IMR-90 (cell line): ENCODE measurements at regions not wholly inside any gene's neighbourhood (a gene's known extent, or its start where the extent isn't known, plus 50 kb on each side); places are given as distances from the start of the nearest gene placed in this dataset.

ENCODE experiments used
- ATAC-seq: fragments of 200-7000 bp; cut with Tn5 transposase; 2 replicates; pipeline ENCODE4 v1.9.1; 2020; ENCODE audit warnings: low read depth, mild to moderate bottlenecking, moderate library complexity
- BruUV-seq: library from RNA; stranded (reverse); fragments of 400-500 nt; replicated peaks from 2 replicates; lab custom pipeline; 2021; lab: Mats Ljungman, UMichigan
- CTCF ChIA-PET: fragments of 300-600 bp; formaldehyde crosslinking; extraction: SDS; loops from one replicate; lab custom pipeline; 2021; ENCODE audit warnings: antibody characterized with exemption; lab: Yijun Ruan, JAX
- POLR2A ChIA-PET: fragments of 300-600 bp; sonication (Branson Sonifier 250); formaldehyde crosslinking; loops from one replicate; lab custom pipeline; 2022; ENCODE audit warnings: antibody characterized with exemption; ENCODE audit not compliant: unreplicated experiment; lab: Charles Lee
- DNase-seq: peaks from one replicate; pipeline ENCODE4 v3.0.0; 2013
- H2AFZ ChIP-seq: replicated peaks from 2 replicates; pipeline ENCODE3; 2013; ENCODE audit warnings: low read length, mild to moderate bottlenecking; ENCODE audit not compliant: poor library complexity
- H2AK5ac ChIP-seq: 2 replicates; pipeline ENCODE4 v1.6.1; 2013; ENCODE audit warnings: low read depth, low read length, inconsistent platforms
- H2AK9ac ChIP-seq: replicated peaks from 2 replicates; pipeline ENCODE3; 2013; ENCODE audit warnings: mild to moderate bottlenecking, low read depth, low read length, moderate library complexity; ENCODE audit not compliant: poor library complexity
- H2BK120ac ChIP-seq: 2 replicates; pipeline ENCODE4 v1.6.1; 2013; ENCODE audit warnings: low read depth, low read length, inconsistent platforms
- H2BK15ac ChIP-seq: 3 replicates; pipeline ENCODE4 v1.6.1; 2013; ENCODE audit warnings: low read depth, low read length, inconsistent platforms
- H2BK20ac ChIP-seq: 2 replicates; pipeline ENCODE4 v1.6.1; 2013; ENCODE audit warnings: low read depth, mild to moderate bottlenecking, inconsistent platforms, low read length, moderate library complexity
- H2BK5ac ChIP-seq: 2 replicates; pipeline ENCODE4 v1.6.1; 2013; ENCODE audit warnings: mild to moderate bottlenecking, low read depth, low read length, inconsistent platforms; ENCODE audit not compliant: poor library complexity, severe bottlenecking
- H3K14ac ChIP-seq: replicated peaks from 2 replicates; pipeline ENCODE4 v1.6.1; 2013; ENCODE audit warnings: low read depth, low read length, inconsistent platforms
- H3K18ac ChIP-seq: 2 replicates; pipeline ENCODE4 v1.6.1; 2013; ENCODE audit warnings: low read depth, low read length, control low read depth
- H3K23ac ChIP-seq: 2 replicates; pipeline ENCODE4 v1.6.1; 2013; ENCODE audit warnings: low read depth, low read length, inconsistent platforms
- H3K27ac ChIP-seq: 2 replicates; pipeline ENCODE4 v1.5.1; 2013; ENCODE audit warnings: mild to moderate bottlenecking, control low read depth, low read length; ENCODE audit not compliant: insufficient read depth
- H3K27me3 ChIP-seq: 2 replicates; pipeline ENCODE4 v1.6.1; 2013; ENCODE audit warnings: low read length; ENCODE audit not compliant: control insufficient read depth, insufficient read depth
- H3K36me3 ChIP-seq: 2 replicates; pipeline ENCODE4 v1.6.1; 2013; ENCODE audit warnings: low read length, mixed read lengths; ENCODE audit not compliant: control insufficient read depth, insufficient read depth
- H3K4ac ChIP-seq: 2 replicates; pipeline ENCODE4 v1.6.1; 2013; ENCODE audit warnings: low read depth, low read length, inconsistent platforms
- H3K4me1 ChIP-seq: 2 replicates; pipeline ENCODE4 v1.6.1; 2013; ENCODE audit warnings: low read length, mixed read lengths; ENCODE audit not compliant: control insufficient read depth, insufficient read depth
- H3K4me2 ChIP-seq: 2 replicates; pipeline ENCODE4 v1.6.1; 2013; ENCODE audit warnings: low read depth, mild to moderate bottlenecking, control low read depth, low read length, moderate library complexity
- H3K4me3 ChIP-seq: 2 replicates; pipeline ENCODE4 v1.5.1; 2013; ENCODE audit warnings: low read depth, mild to moderate bottlenecking, control low read depth, low read length, moderate library complexity; ENCODE audit not compliant: insufficient read depth
- H3K56ac ChIP-seq: 2 replicates; pipeline ENCODE4 v1.6.1; 2013; ENCODE audit warnings: low read length, inconsistent platforms; ENCODE audit not compliant: insufficient read depth; ENCODE audit errors: extremely low read depth
- H3K79me1 ChIP-seq, 2 experiments: 2 replicates each; pipeline ENCODE4 v1.6.1; 2013; ENCODE audit warnings: low read length in 2 of 2, inconsistent platforms in 1 of 2, low read depth in 1 of 2
- H3K9ac ChIP-seq: 2 replicates; pipeline ENCODE4 v1.6.1; 2013; ENCODE audit warnings: low read depth, low read length, control low read depth
- H3K9me1 ChIP-seq: 2 replicates; pipeline ENCODE4 v1.6.1; 2013; ENCODE audit warnings: low read length, inconsistent platforms; ENCODE audit not compliant: insufficient read depth
- H3K9me3 ChIP-seq: 2 replicates; pipeline ENCODE4 v1.6.1; 2013; ENCODE audit warnings: low read length; ENCODE audit not compliant: control insufficient read depth, insufficient read depth
- H4K20me1 ChIP-seq: 2 replicates; pipeline ENCODE4 v1.6.1; 2013; ENCODE audit warnings: low read length, inconsistent platforms; ENCODE audit not compliant: insufficient read depth
- H4K5ac ChIP-seq: 2 replicates; pipeline ENCODE4 v1.6.1; 2013; ENCODE audit warnings: mild to moderate bottlenecking, low read depth, low read length, control low read depth
- H4K8ac ChIP-seq, 2 experiments: 2 replicates each; pipeline ENCODE4 v1.6.1; 2013; ENCODE audit warnings: low read depth in 2 of 2, low read length in 2 of 2, control low read depth in 1 of 2, inconsistent platforms in 1 of 2
- H4K91ac ChIP-seq: 2 replicates; pipeline ENCODE4 v1.6.1; 2013; ENCODE audit warnings: low read depth, low read length, inconsistent platforms; ENCODE audit not compliant: insufficient read depth
- POLR2A ChIP-seq: IDR thresholded peaks from 2 replicates; pipeline ENCODE4 v1.6.1; 2012; ENCODE audit warnings: mild to moderate bottlenecking, low read depth, low read length
- WGBS, 2 experiments: methylation state at CpG; one replicate each; pipeline versions ENCODE4 v1.1.5 to v1.1.7; 2013; ENCODE audit warnings: missing lambda C conversion rate in 2 of 2; ENCODE audit not compliant: insufficient read length in 1 of 2; ENCODE audit errors: extremely low coverage in 2 of 2; 5-methylcytosine and 5-hydroxymethylcytosine counted together
- dilution Hi-C: fragments of 300-500 bp; cut with HindIII; formaldehyde crosslinking; loops from one replicate; pipeline ENCODE4 v1.14.3; 2018; ENCODE audit warnings: low sequenced_read_pairs; ENCODE audit not compliant: unreplicated experiment
- in situ Hi-C: fragments of 300-500 bp; cut with MboI; formaldehyde crosslinking; loops from 3 replicates; pipeline ENCODE4 v1.14.3; 2019; ENCODE audit warnings: low sequenced_read_pairs, inconsistent platforms, mixed read lengths
- intact Hi-C: fragments of 100-400 bp; cut with micrococcal nuclease; formaldehyde crosslinking; loops from 2 replicates; pipeline ENCODE4 v1.10.0; 2022

DNA sequence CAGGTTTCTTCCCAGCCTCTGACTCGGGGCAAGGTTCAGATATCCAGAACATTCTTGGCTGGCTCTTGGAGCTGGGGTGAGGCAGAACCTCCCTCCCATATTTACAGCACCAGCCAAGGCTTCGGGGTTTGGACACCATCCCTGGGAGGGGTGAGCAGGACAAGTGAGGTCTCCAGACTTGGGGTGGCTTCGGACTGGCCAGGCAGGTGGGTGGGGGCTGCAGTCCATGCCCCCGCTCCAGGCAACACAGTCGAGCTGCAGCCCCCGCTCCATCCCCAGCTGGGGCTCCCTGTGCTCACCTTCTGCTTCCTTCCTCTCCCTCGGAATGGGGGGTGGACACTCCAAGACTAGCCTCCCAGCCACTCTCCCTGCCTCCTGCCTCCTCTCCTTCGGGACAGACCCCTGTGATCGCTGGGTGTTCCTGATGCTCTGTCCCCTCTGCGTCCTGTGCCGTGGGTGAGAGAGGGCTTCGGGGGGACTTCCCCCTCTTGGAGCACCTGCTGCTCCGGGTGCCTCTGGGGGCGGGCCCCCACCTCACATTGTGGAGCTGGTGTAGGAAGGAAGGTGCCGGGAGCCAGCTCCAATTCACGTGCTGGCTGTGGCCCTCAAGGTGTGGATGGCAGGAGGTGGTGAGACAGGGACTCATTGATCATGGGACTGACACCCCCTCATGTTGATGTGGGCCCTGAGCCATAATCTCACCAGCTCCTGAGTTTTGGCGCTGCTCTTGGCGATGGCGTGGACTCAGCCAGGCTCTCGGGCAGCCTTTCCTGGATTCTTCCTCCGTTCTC, 189.2 kb downstream of the SEC14L1 start:
- peaks cover 29 to 71% of the 10 kb centered on the region in 2 experiments for H3K79me1 ChIP-seq
- CTCF ChIA-PET, result interaction anchor here (1.1 kb wide), 1 partner anchor 189 kb away, joined by 3 read pairs; the partner anchor contains the start of gene SEC14L1
- peaks cover 9% of the 10 kb centered on the region for H3K4me1 ChIP-seq
- no peaks in the 10 kb centered on the region; the same call in 1 of the 2 replicates for H3K36me3 ChIP-seq
- no peak for TF ChIP-seq POLR2A
- peaks cover 6% of the 10 kb centered on the region; the same call in 1 of the 2 replicates for H3K9me3 ChIP-seq
- no peak overlapping the region for H3K27ac ChIP-seq
- ATAC-seq (no peak), DNase-seq (no peak)
- H3K4ac ChIP-seq, result peak overlapping the region; percentile 21; the same call in 1 of the 2 replicates
- no peaks in the 10 kb centered on the region for H3K27me3 ChIP-seq
- no peak overlapping the region for H3K56ac ChIP-seq
- dilution Hi-C loops, result no loop called here
- no peak overlapping the region for H3K4me3 ChIP-seq
- H3K9ac ChIP-seq, result no peak overlapping the region
- peak overlapping the region; percentile 77; the same call in 1 of the 2 replicates for H2AK5ac ChIP-seq
- H2AFZ ChIP-seq, result no peak overlapping the region
- H3K23ac ChIP-seq, result no peak overlapping the region
- H4K8ac ChIP-seq, result no peak overlapping the region
- intact Hi-C loops, result loop anchor here (5.0 to 10.0 kb wide), 2 partner anchors 147 to 685 kb away; no protein-coding TSS in a partner anchor
- H3K4me2 ChIP-seq, result no peak overlapping the region
- WGBS, 2 experiments, result 90% methylated on average over 2 of the region's 21 CpGs; no CpG with 5 or more reads in 1 of the 2 experiments
- POLR2A ChIA-PET, result interaction anchor here (1.2 kb wide), 1 partner anchor 53 kb away, joined by 3 read pairs; no protein-coding TSS in a partner anchor
- no peak overlapping the region for H2AK9ac ChIP-seq
- no peak overlapping the region for H2BK5ac ChIP-seq
- H3K9me1 ChIP-seq, result peaks cover 9% of the 10 kb centered on the region
- no peak overlapping the region for H3K14ac ChIP-seq
- peaks cover 15% of the 10 kb centered on the region for H4K20me1 ChIP-seq
- H4K91ac ChIP-seq, result peak overlapping the region; percentile 28; the same call in 1 of the 2 replicates
- BruUV-seq, result no TSS peak
- in situ Hi-C loops, result loop anchor here (5.0 kb wide), 1 partner anchor 167 kb away; no protein-coding TSS in a partner anchor
- no peak overlapping the region for H3K18ac ChIP-seq
- no peak overlapping the region for H4K5ac ChIP-seq
- H2BK120ac ChIP-seq, result no peak overlapping the region
- no peak overlapping the region for H2BK20ac ChIP-seq
- H2BK15ac ChIP-seq, result no peak overlapping the region
